ENCODE measurements at regions not wholly inside any gene's neighbourhood (a gene's known extent, or its start where the extent isn't known, plus 50 kb on each side); places are given as distances from the start of the nearest gene placed in this dataset.
"Not testable (repeated sequence)": the region's sequence is repeated elsewhere in the genome, so short reads cannot be mapped to it uniquely, and the experiment has no call there.

DNA sequence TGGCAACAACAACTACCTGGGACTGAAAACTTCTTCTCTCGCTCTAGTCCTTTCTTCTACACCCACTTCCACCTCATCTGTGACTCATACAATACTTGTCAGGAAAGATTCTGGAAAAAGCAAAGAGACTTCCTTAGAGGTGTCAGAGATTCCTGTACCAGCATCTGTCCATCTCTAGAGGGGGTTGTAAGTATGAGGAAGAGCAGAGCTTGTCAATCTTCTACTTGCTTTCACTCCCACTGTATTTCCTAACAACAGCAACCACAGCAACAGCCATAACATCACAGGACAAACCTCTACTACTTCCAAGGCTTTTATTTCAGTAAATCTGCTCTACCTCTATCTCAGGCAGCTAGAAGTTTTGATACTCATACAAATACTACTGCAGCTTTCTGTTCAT, 1479.5 kb downstream of the RPIA start:
- H3K4me1 ChIP-seq (ENCODE audit: control insufficient read depth, extremely low read depth, insufficient read depth, low read length); dilution Hi-C loops (cut with MboI; ENCODE audit: extremely low pct_ligation_motif_present, low sequenced_read_pairs); H3K27me3 ChIP-seq (ENCODE audit: control insufficient read depth, extremely low read depth, insufficient read depth, low read length); H3K27ac ChIP-seq (ENCODE audit: control insufficient read depth, insufficient read depth, low read length); H3K9me1 ChIP-seq (ENCODE audit: control insufficient read depth, extremely low read depth, insufficient read depth, low read length); H2AFZ ChIP-seq (ENCODE audit: control insufficient read depth, low read length); H3K4me3 ChIP-seq (ENCODE audit: control insufficient read depth in 2 of 3, extremely low read depth in 1 of 3, insufficient read depth in 2 of 3, low read depth in 1 of 3, low read length in 3 of 3); H3K36me3 ChIP-seq (ENCODE audit: control insufficient read depth in 2 of 2, extremely low read depth in 1 of 2, insufficient read depth in 2 of 2, low read length in 2 of 2); H3K4me2 ChIP-seq (ENCODE audit: control insufficient read depth, extremely low read depth, insufficient read depth, low read depth, low read length); DNase-seq (ENCODE audit: low read depth, low spot score); H3K9me3 ChIP-seq (ENCODE audit: control insufficient read depth, low read depth, low read length); H4K20me1 ChIP-seq (ENCODE audit: control insufficient read depth, extremely low read depth, insufficient read depth, low read length); H3K79me2 ChIP-seq (ENCODE audit: control insufficient read depth, insufficient read depth, low read length); H3K9ac ChIP-seq (ENCODE audit: control insufficient read depth, extremely low read depth, insufficient read depth, low read length): not testable (repeated sequence)
- FAIRE-seq, result peak; percentile 17

DNA sequence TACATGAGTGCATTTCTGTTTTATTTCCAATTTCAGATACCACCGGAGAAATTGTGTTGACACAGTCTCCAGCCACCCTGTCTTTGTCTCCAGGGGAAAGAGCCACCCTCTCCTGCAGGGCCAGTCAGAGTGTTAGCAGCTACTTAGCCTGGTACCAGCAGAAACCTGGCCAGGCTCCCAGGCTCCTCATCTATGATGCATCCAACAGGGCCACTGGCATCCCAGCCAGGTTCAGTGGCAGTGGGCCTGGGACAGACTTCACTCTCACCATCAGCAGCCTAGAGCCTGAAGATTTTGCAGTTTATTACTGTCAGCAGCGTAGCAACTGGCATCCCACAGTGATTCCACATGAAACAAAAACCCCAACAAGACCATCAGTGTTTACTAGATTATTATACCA, 1481.6 kb downstream of the RPIA start:
- H2AFZ ChIP-seq (ENCODE audit: control insufficient read depth, low read length); H3K36me3 ChIP-seq (ENCODE audit: control insufficient read depth in 2 of 2, extremely low read depth in 1 of 2, insufficient read depth in 2 of 2, low read length in 2 of 2); H3K27ac ChIP-seq (ENCODE audit: control insufficient read depth, insufficient read depth, low read length); H3K9me3 ChIP-seq (ENCODE audit: control insufficient read depth, low read depth, low read length); DNase-seq (ENCODE audit: low read depth, low spot score); H3K4me1 ChIP-seq (ENCODE audit: control insufficient read depth, extremely low read depth, insufficient read depth, low read length); H3K27me3 ChIP-seq (ENCODE audit: control insufficient read depth, extremely low read depth, insufficient read depth, low read length); FAIRE-seq; dilution Hi-C loops (cut with MboI; ENCODE audit: extremely low pct_ligation_motif_present, low sequenced_read_pairs); H3K4me2 ChIP-seq (ENCODE audit: control insufficient read depth, extremely low read depth, insufficient read depth, low read depth, low read length); H3K4me3 ChIP-seq (ENCODE audit: control insufficient read depth in 2 of 3, extremely low read depth in 1 of 3, insufficient read depth in 2 of 3, low read depth in 1 of 3, low read length in 3 of 3); H3K9me1 ChIP-seq (ENCODE audit: control insufficient read depth, extremely low read depth, insufficient read depth, low read length); H3K9ac ChIP-seq (ENCODE audit: control insufficient read depth, extremely low read depth, insufficient read depth, low read length); H4K20me1 ChIP-seq (ENCODE audit: control insufficient read depth, extremely low read depth, insufficient read depth, low read length); H3K79me2 ChIP-seq (ENCODE audit: control insufficient read depth, insufficient read depth, low read length): not testable (repeated sequence)

DNA sequence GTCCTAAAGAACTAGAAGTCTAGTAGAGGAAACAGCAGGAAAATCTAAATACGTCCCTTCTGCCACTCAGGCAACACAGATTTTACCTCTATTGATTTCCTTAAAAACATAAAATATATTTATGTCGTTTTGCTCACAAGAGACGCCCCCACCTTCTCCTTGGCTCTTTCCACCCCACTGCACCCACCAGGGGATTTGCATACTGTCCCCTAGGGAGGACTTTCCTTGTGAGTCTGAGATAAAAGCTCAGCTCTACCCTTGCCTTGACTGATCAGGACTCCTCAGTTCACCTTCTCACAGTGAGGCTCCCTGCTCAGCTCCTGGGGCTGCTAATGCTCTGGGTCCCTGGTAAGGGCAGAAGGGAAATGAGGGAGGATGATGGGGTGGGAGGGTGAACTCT, 1488.1 kb downstream of the RPIA start:
- H3K4me2 ChIP-seq (ENCODE audit: control insufficient read depth, extremely low read depth, insufficient read depth, low read depth, low read length); DNase-seq (ENCODE audit: low read depth, low spot score); FAIRE-seq; H3K27ac ChIP-seq (ENCODE audit: control insufficient read depth, insufficient read depth, low read length); H3K4me3 ChIP-seq (ENCODE audit: control insufficient read depth in 2 of 3, extremely low read depth in 1 of 3, insufficient read depth in 2 of 3, low read depth in 1 of 3, low read length in 3 of 3); H3K4me1 ChIP-seq (ENCODE audit: control insufficient read depth, extremely low read depth, insufficient read depth, low read length); H3K79me2 ChIP-seq (ENCODE audit: control insufficient read depth, insufficient read depth, low read length); H3K9me3 ChIP-seq (ENCODE audit: control insufficient read depth, low read depth, low read length); H3K36me3 ChIP-seq (ENCODE audit: control insufficient read depth in 2 of 2, extremely low read depth in 1 of 2, insufficient read depth in 2 of 2, low read length in 2 of 2); H2AFZ ChIP-seq (ENCODE audit: control insufficient read depth, low read length); dilution Hi-C loops (cut with MboI; ENCODE audit: extremely low pct_ligation_motif_present, low sequenced_read_pairs); H4K20me1 ChIP-seq (ENCODE audit: control insufficient read depth, extremely low read depth, insufficient read depth, low read length); H3K27me3 ChIP-seq (ENCODE audit: control insufficient read depth, extremely low read depth, insufficient read depth, low read length); H3K9ac ChIP-seq (ENCODE audit: control insufficient read depth, extremely low read depth, insufficient read depth, low read length); H3K9me1 ChIP-seq (ENCODE audit: control insufficient read depth, extremely low read depth, insufficient read depth, low read length): not testable (repeated sequence)

Data from keratinocyte (primary cell).